ENCODE measurements at regions not wholly inside any gene's neighbourhood (a gene's known extent, or its start where the extent isn't known, plus 50 kb on each side); places are given as distances from the start of the nearest gene placed in this dataset.
A peak's percentile ranks its signal among the peaks of the same experiment; 100 is the strongest.

- Histone ChIP-seq H3K9me1 (ENCODE audit: control insufficient read depth, extremely low read depth, insufficient read depth, low read length) (no peaks in the 10 kb centered on the region), H2AFZ (ENCODE audit: control insufficient read depth, low read length) (no peak overlapping the region), H3K79me2 (ENCODE audit: control insufficient read depth, insufficient read depth, low read length) (no peaks in the 10 kb centered on the region), H3K27ac (ENCODE audit: control insufficient read depth, insufficient read depth, low read length) (no peak overlapping the region), H3K9me3 (ENCODE audit: control insufficient read depth, low read depth, low read length) (no peaks in the 10 kb centered on the region), H3K27me3 (ENCODE audit: control insufficient read depth, extremely low read depth, insufficient read depth, low read length) (no peaks in the 10 kb centered on the region), H4K20me1 (ENCODE audit: control insufficient read depth, extremely low read depth, insufficient read depth, low read length) (no peaks in the 10 kb centered on the region), H3K4me1 (ENCODE audit: control insufficient read depth, extremely low read depth, insufficient read depth, low read length) (no peaks in the 10 kb centered on the region), H3K36me3 (ENCODE audit: control insufficient read depth in 2 of 2, extremely low read depth in 1 of 2, insufficient read depth in 2 of 2, low read length in 2 of 2) (no peaks in the 10 kb centered on the region), H3K9ac (ENCODE audit: control insufficient read depth, extremely low read depth, insufficient read depth, low read length) (no peak overlapping the region), H3K4me2 (ENCODE audit: control insufficient read depth, extremely low read depth, insufficient read depth, low read depth, low read length) (no peak overlapping the region), H3K4me3 (ENCODE audit: control insufficient read depth in 2 of 3, extremely low read depth in 1 of 3, insufficient read depth in 2 of 3, low read depth in 1 of 3, low read length in 3 of 3) (no peak overlapping the region)
- DNase-seq (ENCODE audit: low read depth, low spot score) (peak; percentile 5), FAIRE-seq (no peak)
- dilution Hi-C loops (cut with MboI; ENCODE audit: extremely low pct_ligation_motif_present, low sequenced_read_pairs), result no loop called here
- TF ChIP-seq CTCF (optimal IDR thresholded peaks at IDR 0.05 in 1 of 3, IDR thresholded peaks at IDR 0.05 in 1 of 3, conservative IDR thresholded peaks at IDR 0.05 in 1 of 3; ENCODE audit: extremely low read depth in 1 of 3, insufficient read depth in 2 of 3, low read length in 3 of 3), result no peak
- no peak for TF ChIP-seq EZH2 (IDR thresholded peaks at IDR 0.05; ENCODE audit: low read length)
Measured at GRCh38 chr2:211144078-211144477, 587.7 kb downstream of the CPS1 start.

- Histone ChIP-seq H3K9me1 (ENCODE audit: control insufficient read depth, extremely low read depth, insufficient read depth, low read length) (no peaks in the 10 kb centered on the region), H2AFZ (ENCODE audit: control insufficient read depth, low read length) (no peak overlapping the region), H3K27me3 (ENCODE audit: control insufficient read depth, extremely low read depth, insufficient read depth, low read length) (no peaks in the 10 kb centered on the region), H4K20me1 (ENCODE audit: control insufficient read depth, extremely low read depth, insufficient read depth, low read length) (no peaks in the 10 kb centered on the region), H3K9me3 (ENCODE audit: control insufficient read depth, low read depth, low read length) (no peaks in the 10 kb centered on the region), H3K27ac (ENCODE audit: control insufficient read depth, insufficient read depth, low read length) (no peak overlapping the region), H3K4me1 (ENCODE audit: control insufficient read depth, extremely low read depth, insufficient read depth, low read length) (no peaks in the 10 kb centered on the region), H3K36me3 (ENCODE audit: control insufficient read depth in 2 of 2, extremely low read depth in 1 of 2, insufficient read depth in 2 of 2, low read length in 2 of 2) (no peaks in the 10 kb centered on the region), H3K79me2 (ENCODE audit: control insufficient read depth, insufficient read depth, low read length) (no peaks in the 10 kb centered on the region), H3K4me2 (ENCODE audit: control insufficient read depth, extremely low read depth, insufficient read depth, low read depth, low read length) (no peak overlapping the region), H3K9ac (ENCODE audit: control insufficient read depth, extremely low read depth, insufficient read depth, low read length) (no peak overlapping the region), H3K4me3 (ENCODE audit: control insufficient read depth in 2 of 3, extremely low read depth in 1 of 3, insufficient read depth in 2 of 3, low read depth in 1 of 3, low read length in 3 of 3) (no peak overlapping the region)
- no peak for DNase-seq (ENCODE audit: low read depth, low spot score)
- FAIRE-seq, result no peak
- TF ChIP-seq CTCF (optimal IDR thresholded peaks at IDR 0.05 in 1 of 3, IDR thresholded peaks at IDR 0.05 in 1 of 3, conservative IDR thresholded peaks at IDR 0.05 in 1 of 3; ENCODE audit: extremely low read depth in 1 of 3, insufficient read depth in 2 of 3, low read length in 3 of 3), result no peak
- TF ChIP-seq EZH2 (IDR thresholded peaks at IDR 0.05; ENCODE audit: low read length), result no peak
- dilution Hi-C loops (cut with MboI; ENCODE audit: extremely low pct_ligation_motif_present, low sequenced_read_pairs), result no loop called here
Measured at GRCh38 chr2:211144974-211145665, 588.7 kb downstream of the CPS1 start.

Data from keratinocyte (primary cell).